GM21825 (cell line): ENCODE measurements at regions not wholly inside any gene's neighbourhood (a gene's known extent, or its start where the extent isn't known, plus 50 kb on each side); places are given as distances from the start of the nearest gene placed in this dataset.
"Not testable (repeated sequence)": the region's sequence is repeated elsewhere in the genome, so short reads cannot be mapped to it uniquely, and the experiment has no call there.

Source experiments
- ATAC-seq: cut with Tn5 transposase; IDR thresholded peaks from one replicate; pipeline ENCODE4 v1.9.1; 2021; ENCODE audit warnings: mild to moderate bottlenecking, moderate library complexity; ENCODE audit not compliant: unreplicated experiment

DNA sequence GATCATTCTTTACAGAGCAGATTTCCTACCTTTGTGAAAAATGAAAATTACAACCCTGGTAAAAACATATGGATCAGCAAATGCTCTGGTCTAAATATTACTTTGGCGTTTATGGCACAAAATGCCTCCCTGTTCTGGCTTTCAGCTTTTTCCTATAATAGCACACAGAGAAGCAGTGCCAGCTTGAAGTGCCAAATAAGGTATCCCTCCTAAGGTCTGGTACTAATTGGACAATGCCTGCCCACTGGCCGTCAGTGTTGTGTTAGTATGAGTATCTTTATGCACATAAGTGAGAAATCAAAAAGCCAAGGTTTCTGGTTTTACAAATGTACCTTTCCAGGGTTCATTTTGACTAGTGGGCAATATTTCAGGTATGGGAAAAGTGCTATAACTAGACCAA, 1293.7 kb upstream of the FAM98A start:
- ATAC-seq: no peak

- no peak for ATAC-seq
These were observed 1293.2 kb upstream of the FAM98A start for GRCh38 chr2:34892256-34892655.

- no peak for ATAC-seq
These were observed 1276.1 kb upstream of the FAM98A start for GRCh38 chr2:34875091-34875745.

- ATAC-seq: no peak
These were observed 1254.5 kb upstream of the FAM98A start for GRCh38 chr2:34853646-34854045.

GRCh38 chr2:34851804-34852203, 1252.7 kb upstream of the FAM98A start:
- ATAC-seq: no peak

GRCh38 chr2:34849827-34850226, 1250.7 kb upstream of the FAM98A start:
- no peak for ATAC-seq

GRCh38 chr2:34848691-34849090, 1249.6 kb upstream of the FAM98A start:
- ATAC-seq: no peak

DNA sequence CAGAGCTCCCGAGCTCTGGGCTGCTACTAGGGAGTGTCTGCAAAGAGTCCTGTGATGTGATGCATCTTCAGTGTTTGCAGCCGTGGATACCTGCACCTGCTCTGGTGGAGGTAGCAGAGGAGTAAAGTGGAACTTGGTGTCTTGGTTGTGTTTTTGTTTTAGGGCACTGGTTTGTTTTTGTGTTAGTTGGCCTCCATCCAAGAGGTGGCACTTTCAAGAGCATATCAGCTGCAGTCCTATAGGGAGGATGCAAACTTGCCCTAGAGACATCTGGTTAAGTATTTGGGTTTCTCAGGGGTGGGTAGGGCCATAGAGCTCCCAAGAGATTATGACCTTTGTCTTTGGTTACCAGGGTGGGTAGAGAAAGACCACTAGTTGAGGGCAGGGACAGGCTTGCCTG, 1249.0 kb upstream of the FAM98A start:
- ATAC-seq: no peak

- no peak for ATAC-seq
These were observed 1245.5 kb upstream of the FAM98A start for GRCh38 chr2:34844629-34845028.

DNA sequence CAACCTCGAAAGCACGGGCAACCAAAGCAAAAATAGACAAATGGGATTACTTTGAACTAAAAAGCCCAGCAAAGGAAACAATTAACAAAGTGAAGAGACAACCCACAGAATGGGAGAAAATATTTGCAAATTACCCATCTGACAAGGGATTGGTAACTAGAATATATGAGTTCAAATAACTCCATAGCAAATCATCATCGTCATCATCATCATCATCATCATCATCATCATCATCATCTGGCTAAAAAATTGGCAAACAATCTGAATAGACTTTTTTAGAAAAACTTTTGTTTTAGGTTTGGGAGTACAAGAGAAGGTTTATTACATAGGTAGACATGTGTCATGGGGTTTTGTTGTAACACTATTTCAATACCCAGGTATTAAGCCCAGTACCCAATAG, 1239.3 kb upstream of the FAM98A start:
- no peak for ATAC-seq

DNA sequence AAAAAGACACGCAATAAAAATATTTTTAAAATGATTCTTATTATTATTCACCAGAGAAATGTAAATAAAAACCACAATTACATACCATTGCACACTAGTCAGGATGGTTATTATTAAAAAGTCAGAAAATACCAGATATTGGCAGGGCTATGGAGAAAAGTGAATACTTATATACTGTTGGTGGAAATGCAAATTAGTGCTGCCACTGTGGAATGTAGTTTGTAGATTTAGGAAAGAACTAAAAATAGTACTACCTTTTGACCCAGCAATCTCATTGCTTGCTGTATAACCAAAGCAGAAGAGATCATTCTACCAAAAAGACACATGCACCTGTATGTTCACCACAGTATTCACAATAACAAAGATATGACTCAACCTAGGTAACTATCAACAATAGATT, 1237.3 kb upstream of the FAM98A start:
- no peak for ATAC-seq

DNA sequence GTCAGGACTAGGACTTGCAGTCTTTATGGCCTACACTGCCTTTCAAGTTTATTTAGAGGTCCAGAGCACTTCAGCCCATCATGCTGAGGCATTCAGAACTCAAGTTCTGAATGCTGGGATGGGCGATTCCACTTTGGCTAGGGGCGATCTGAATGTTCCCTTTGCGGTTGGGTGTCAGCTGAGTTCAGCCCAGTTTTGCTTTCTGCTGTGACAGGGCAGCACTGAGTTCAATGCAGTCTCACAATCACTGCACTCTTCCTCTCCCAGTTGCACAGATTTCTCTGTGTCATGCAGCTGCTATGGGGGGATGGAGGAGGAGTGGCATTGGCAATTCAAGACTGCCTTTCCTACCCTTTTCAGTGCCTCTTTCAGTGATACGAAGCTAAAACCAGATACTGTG, 1232.0 kb upstream of the FAM98A start:
- ATAC-seq: no peak

- no peak for ATAC-seq
These were observed 1229.4 kb upstream of the FAM98A start for GRCh38 chr2:34828481-34828880.

- ATAC-seq: no peak
These were observed 1228.3 kb upstream of the FAM98A start for GRCh38 chr2:34827398-34827797.

- no peak for ATAC-seq
These were observed 1226.6 kb upstream of the FAM98A start for GRCh38 chr2:34825686-34826085.

DNA sequence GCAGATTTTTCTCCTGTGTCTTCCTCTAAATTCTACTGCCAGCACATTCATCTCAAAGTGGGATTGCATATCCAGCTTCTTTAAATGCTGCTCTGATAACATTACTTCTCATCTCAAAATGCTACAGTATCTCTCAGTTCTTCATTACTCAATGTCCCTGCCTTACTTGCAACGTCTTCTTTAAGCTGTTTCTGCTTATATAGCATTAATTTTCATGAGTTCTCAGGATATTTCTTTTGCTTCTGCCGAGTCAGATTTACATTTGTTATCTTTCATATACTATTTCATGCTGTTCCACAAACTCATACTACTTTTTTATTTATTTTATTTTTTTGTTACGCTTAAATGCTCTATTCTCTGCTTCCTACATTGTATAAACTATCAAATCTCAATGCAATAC, 1223.5 kb upstream of the FAM98A start:
- no peak for ATAC-seq

GRCh38 chr2:34815052-34815741, 1216.1 kb upstream of the FAM98A start:
- no peak for ATAC-seq

DNA sequence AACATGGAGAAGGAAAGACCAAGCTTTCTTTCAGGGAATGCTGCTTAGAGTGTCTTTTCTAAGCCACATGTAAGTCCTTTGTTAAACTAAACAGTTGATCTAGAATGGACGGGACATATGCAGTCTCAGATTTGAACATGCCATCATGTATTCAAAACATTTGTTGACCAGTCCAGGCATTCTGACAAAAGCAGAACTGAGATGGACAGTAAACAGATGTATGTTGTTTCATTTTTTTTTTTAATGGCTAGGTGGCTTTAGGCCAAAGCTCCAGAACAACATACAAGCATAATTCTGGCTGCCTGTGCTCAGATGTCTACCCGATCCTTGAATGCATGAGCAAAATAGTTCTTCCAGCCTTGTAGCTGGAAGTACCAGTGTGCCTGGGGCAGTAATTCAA, 1211.4 kb upstream of the FAM98A start:
- ATAC-seq: no peak

- no peak for ATAC-seq
These were observed 1209.3 kb upstream of the FAM98A start for GRCh38 chr2:34808426-34808825.

DNA sequence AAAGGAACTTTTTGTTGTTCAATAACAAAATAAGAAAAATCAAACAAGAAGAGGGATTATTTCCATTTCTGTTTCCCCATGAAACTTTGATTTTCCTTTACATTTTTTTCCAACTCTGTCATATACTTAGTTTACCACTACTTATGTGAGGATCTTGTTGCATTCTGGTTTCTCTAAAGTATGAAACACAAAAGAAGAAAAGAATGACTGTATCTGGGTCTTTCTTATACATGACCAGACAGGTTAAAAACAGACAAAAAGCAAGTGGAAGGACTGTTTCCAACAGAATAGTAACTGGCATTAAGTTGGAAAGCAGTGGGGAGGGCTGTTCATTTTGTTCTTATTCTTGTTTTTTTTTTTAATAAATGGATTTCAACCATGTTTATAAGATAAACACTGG, 1207.8 kb upstream of the FAM98A start:
- ATAC-seq: no peak

DNA sequence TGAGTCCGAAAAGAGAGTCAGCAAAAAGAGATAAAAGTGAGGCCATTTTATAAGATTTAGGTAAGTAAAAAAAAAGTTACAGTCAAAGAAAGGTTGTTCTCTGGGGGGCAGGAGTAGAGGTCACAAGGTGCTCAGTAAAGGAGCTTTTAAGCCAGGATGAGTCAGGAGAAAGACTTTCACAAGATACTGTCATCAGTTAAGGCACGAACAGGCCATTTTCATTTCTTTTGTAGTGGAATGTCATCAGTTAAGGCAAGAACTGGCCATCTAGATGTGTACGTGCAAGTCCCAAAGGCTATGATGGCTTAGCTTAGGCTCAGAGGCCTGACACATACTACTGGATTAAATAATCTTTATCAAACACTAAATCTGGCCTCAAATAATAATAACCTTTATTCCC, 1207.3 kb upstream of the FAM98A start:
- ATAC-seq: no peak

DNA sequence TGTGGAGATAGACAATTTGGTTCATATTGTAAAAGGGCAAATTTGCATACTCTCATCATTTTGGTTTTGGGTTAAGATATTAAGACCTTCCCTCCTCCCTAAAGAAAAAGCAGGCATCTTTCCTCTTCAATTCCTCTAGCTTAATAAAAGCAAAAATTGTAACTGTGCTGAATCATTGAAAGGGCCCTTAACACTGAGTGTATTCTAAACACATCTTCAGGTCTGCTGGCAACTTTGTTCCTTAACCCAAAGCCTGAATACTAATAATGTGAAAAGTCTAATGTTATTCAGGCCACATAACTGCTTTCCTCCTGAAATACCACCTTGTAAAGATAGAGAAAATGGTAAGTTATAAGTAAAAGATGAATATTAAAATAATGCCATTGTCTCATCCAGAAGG, 1200.5 kb upstream of the FAM98A start:
- ATAC-seq: no peak

GRCh38 chr2:34795586-34795985, 1196.5 kb upstream of the FAM98A start:
- ATAC-seq: not testable (repeated sequence)
